Psoas muscle (tissue), 7 donors: ENCODE measurements at regions not wholly inside any gene's neighbourhood (a gene's known extent, or its start where the extent isn't known, plus 50 kb on each side); places are given as distances from the start of the nearest gene placed in this dataset.

Source experiments
- ATAC-seq, 4 donors: fragments of 200-7000 bp; cut with Tn5 transposase; one replicate each; pipeline ENCODE4 v1.9.1; 2020; ENCODE audit warnings: moderate library complexity in 3 of 4, mild to moderate bottlenecking in 2 of 4
- DNase-seq, 2 donors: peaks; one replicate each; pipeline ENCODE4 v3.0.0-alpha.2; 2020
- H3K27ac ChIP-seq: fragments of 200-600 bp; one replicate; pipeline ENCODE4 v1.8.0; 2022
- H3K27me3 ChIP-seq, 3 donors: fragments of 200-600 bp in 1 of 3; one replicate each; pipeline versions ENCODE4 v1.6.1 to v1.8.0; 2013 to 2022; ENCODE audit warnings: low read length in 2 of 3, mild to moderate bottlenecking in 2 of 3, moderate library complexity in 1 of 3; ENCODE audit not compliant: insufficient read depth in 3 of 3
- H3K36me3 ChIP-seq, 2 donors: fragments of 200-600 bp in 1 of 2; one replicate each; pipeline versions ENCODE4 v1.6.1 to v1.8.0; 2013 to 2022; ENCODE audit warnings: low read depth in 1 of 2, mild to moderate bottlenecking in 1 of 2, moderate library complexity in 1 of 2; ENCODE audit not compliant: insufficient read depth in 1 of 2
- H3K4me1 ChIP-seq: fragments of 200-600 bp; one replicate; pipeline ENCODE4 v1.8.0; 2022
- H3K4me3 ChIP-seq: fragments of 200-600 bp; one replicate; pipeline ENCODE4 v1.8.0; 2022; ENCODE audit warnings: mild to moderate bottlenecking
- H3K9me3 ChIP-seq: fragments of 200-600 bp; one replicate; pipeline ENCODE4 v1.8.0; 2022
- WGBS, 3 donors: extraction: QIAGEN DNeasy Blood & Tissue Kit; methylation state at CpG; one replicate each; pipeline versions ENCODE4 v1.1.6 to v1.1.7; 2013; 5-methylcytosine and 5-hydroxymethylcytosine counted together
- intact Hi-C, 2 donors: fragments of 100-400 bp; cut with DNase I; formaldehyde crosslinking; loops; one replicate each; pipeline versions ENCODE4 v1.11.0 to v1.14.2; 2022
- TF ChIP-seq, protein P1 (sequence below): fragments of 200-600 bp; IDR thresholded peaks from one replicate; pipeline ENCODE4 v1.8.0; 2022; ENCODE audit warnings: antibody characterized with exemption
- donor health status: healthy with polysubstance abuse.
- donor health status: DM: no; HTN: no; CAD: no; lungs with moderate emphysema.
- donor health status: Bipolar disorder and iron deficiency.
- donor health status: healthy.
- donor health status: DM: yes; HTN: yes; CAD: no.
- donor health status: DM: no; HTN: no; CAD: no.
- donor health status: DM: yes; HTN: yes; CAD: no.

DNA sequence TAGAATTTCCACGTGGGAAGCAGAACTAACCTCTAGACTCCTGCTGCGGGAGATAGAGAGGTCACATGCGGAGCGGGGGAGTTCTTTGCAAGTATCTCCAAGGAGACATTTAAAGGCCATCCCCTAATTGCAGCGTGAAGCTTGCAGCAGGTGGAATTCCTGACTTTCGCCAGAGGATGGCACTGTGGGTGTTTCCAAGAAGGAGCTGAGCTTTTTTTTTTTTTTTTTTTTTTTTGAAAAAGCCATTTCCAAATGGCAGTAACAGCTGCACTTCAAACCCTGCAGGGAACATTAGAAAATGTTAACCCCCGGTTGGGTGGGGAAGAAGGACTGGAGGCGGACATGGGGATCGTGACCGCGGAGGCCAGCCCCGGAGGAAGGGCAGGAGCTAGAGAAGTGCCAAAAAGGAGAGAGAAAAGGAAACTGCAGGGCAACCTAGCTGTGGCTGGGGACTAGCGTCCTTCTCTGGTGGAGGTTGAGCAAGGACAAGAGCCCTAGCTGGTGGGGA is 487.7 kb downstream of the TYW1 start:
- Histone ChIP-seq H3K9me3 (no peaks in the 10 kb centered on the region), H3K27ac (no peak overlapping the region), H3K36me3 (no peaks in the 10 kb centered on the region), H3K27me3 (no peaks in the 10 kb centered on the region), H3K4me3 (peak overlapping the region; percentile 54), H3K4me1 (no peaks in the 10 kb centered on the region)
- intact Hi-C loops = no loop called here
- TF ChIP-seq, protein P1, sequence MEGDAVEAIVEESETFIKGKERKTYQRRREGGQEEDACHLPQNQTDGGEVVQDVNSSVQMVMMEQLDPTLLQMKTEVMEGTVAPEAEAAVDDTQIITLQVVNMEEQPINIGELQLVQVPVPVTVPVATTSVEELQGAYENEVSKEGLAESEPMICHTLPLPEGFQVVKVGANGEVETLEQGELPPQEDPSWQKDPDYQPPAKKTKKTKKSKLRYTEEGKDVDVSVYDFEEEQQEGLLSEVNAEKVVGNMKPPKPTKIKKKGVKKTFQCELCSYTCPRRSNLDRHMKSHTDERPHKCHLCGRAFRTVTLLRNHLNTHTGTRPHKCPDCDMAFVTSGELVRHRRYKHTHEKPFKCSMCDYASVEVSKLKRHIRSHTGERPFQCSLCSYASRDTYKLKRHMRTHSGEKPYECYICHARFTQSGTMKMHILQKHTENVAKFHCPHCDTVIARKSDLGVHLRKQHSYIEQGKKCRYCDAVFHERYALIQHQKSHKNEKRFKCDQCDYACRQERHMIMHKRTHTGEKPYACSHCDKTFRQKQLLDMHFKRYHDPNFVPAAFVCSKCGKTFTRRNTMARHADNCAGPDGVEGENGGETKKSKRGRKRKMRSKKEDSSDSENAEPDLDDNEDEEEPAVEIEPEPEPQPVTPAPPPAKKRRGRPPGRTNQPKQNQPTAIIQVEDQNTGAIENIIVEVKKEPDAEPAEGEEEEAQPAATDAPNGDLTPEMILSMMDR = peak; percentile 71
- DNase-seq (peak; percentile 19 to 55), ATAC-seq (peak; percentile 43 to 81 (median 66))
- WGBS, 3 donors = 1% methylated on average over 13 of the region's 13 CpGs

DNA sequence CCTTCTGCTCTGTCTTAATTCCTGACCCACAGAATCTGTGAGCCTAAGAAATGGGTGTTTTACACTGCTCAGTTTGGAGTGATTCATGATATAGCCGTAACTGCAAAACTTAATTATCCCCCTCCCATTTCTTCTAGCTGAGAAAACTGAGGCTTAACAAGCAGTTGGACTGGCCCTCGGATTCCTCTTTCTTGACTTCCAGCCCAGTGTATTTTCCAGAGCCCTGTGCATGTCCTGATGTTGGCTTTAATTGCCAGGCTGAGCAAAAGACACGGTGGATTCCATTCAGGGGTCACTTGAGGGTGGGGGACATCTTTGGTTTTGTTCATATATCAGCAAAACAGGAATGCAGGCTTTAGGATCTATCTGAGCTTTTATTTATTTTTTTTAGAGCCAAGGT is 489.8 kb downstream of the TYW1 start:
- no peaks in the 10 kb centered on the region for H3K4me1 ChIP-seq
- TF ChIP-seq, protein P1 = no peak
- intact Hi-C loops = no loop called here
- ATAC-seq (no peak), DNase-seq (no peak)
- H3K9me3 ChIP-seq = no peaks in the 10 kb centered on the region
- H3K36me3 ChIP-seq = no peaks in the 10 kb centered on the region
- H3K4me3 ChIP-seq = no peak overlapping the region
- no peaks in the 10 kb centered on the region for H3K27me3 ChIP-seq
- no peak overlapping the region for H3K27ac ChIP-seq
- 28 to 37% (median 33%) methylated on average over 3 of the region's 3 CpGs for WGBS, 3 donors

DNA sequence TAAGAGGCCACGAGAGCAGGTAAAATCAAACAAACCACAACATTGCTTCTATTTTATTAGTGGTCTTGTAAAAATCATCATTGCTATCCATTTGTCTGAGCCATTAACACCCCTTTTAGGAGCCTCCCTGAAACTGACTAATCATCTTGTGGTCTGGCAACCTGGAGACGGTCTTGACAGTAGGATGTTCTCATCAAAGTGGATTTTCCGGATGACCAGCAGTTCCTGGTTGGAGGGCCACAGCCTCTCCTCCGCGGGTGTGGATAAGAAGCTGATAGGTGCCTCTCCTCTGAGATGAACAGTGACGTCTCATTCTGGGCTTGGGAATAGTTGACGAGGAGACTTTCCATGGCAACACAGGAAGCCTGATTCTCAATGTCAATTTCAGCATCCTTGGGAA is 490.7 kb downstream of the TYW1 start:
- Histone ChIP-seq H3K27me3 (no peaks in the 10 kb centered on the region), H3K4me1 (no peaks in the 10 kb centered on the region), H3K27ac (no peak overlapping the region), H3K4me3 (no peak overlapping the region), H3K9me3 (no peaks in the 10 kb centered on the region), H3K36me3 (no peaks in the 10 kb centered on the region)
- intact Hi-C loops = no loop called here
- ATAC-seq = no peak
- TF ChIP-seq, protein P1 = no peak
- 85 to 86% (median 86%) methylated on average over 7 of the region's 7 CpGs for WGBS, 3 donors
- DNase-seq = no peak

DNA sequence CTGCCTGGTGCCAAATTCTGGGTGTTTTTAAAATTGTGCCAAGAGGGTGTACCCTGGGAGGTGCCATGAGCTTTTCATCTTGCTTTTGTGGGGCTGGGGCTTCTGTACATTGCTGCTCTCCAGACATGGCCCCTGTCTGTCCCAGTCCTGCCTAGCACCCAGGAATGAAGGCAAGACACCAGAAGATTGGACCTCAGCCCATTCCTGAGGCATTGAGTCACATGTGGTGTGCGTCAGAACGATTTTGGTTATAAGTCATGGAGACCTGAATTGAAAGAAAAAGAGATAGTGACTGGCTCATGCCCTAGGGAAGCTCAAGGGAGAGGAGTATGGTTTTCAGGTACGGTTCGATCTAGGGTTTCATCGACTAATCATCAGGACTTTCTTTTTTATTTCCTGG is 493.2 kb downstream of the TYW1 start:
- Histone ChIP-seq H3K4me1 (no peaks in the 10 kb centered on the region), H3K9me3 (no peaks in the 10 kb centered on the region), H3K27me3 (no peaks in the 10 kb centered on the region), H3K27ac (no peak overlapping the region), H3K4me3 (no peak overlapping the region), H3K36me3 (no peaks in the 10 kb centered on the region)
- TF ChIP-seq, protein P1 = no peak
- intact Hi-C loops = no loop called here
- no peak for DNase-seq
- 81 to 90% (median 83%) methylated on average over 5 of the region's 5 CpGs for WGBS, 3 donors
- no peak for ATAC-seq

DNA sequence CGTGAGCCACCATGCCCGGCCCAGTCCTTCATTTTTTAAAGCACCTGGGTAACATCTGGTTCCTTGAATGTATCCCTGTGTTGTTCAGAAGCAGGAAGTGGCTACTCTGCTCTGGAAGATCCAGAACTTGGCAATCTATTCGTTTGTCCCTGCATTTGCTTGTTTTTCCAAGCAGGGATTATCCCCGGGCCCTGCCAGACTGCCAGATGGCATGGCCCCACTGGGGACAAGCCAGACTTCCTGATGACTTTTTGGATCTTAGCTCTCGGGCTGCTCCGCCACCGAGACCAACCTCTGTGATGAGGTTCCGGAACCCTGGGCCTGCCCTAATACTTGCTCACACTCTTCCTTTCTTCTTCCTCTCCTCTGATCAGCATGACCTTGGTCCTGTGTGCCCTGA is 496.7 kb downstream of the TYW1 start:
- intact Hi-C loops = no loop called here
- Histone ChIP-seq H3K27me3 (peaks cover 0 to 6% (median 2%) of the 10 kb centered on the region in 3 donors), H3K27ac (no peak overlapping the region), H3K4me3 (no peak overlapping the region), H3K36me3 (no peaks in the 10 kb centered on the region), H3K9me3 (no peaks in the 10 kb centered on the region), H3K4me1 (no peaks in the 10 kb centered on the region)
- 23 to 41% (median 31%) methylated on average over 8 of the region's 8 CpGs for WGBS, 3 donors
- DNase-seq (no peak), ATAC-seq (no peak)
- TF ChIP-seq, protein P1 = no peak
